COR-L47 (cell line): ENCODE measurements at regions not wholly inside any gene's neighbourhood (a gene's known extent, or its start where the extent isn't known, plus 50 kb on each side); places are given as distances from the start of the nearest gene placed in this dataset.

ENCODE experiments used
- DNase-seq: peaks from one replicate; lab custom pipeline; 2025; lab: John Stamatoyannopoulos, UW

- DNase-seq, result no peak
Measured at GRCh38 chr1:240672132-240672811, 60.3 kb upstream of the GREM2 start.

GRCh38 chr1:240667351-240667750 lies 55.4 kb upstream of the GREM2 start:
- DNase-seq, result no peak

- no peak for DNase-seq
Measured at GRCh38 chr1:240666568-240667198, 54.7 kb upstream of the GREM2 start.

GRCh38 chr1:240663169-240663879 lies 51.4 kb upstream of the GREM2 start:
- DNase-seq, result no peak
